HG03558 (cell line): ENCODE measurements at regions not wholly inside any gene's neighbourhood (a gene's known extent, or its start where the extent isn't known, plus 50 kb on each side); places are given as distances from the start of the nearest gene placed in this dataset.

Experiments used
- ATAC-seq: cut with Tn5 transposase; IDR thresholded peaks from one replicate; pipeline ENCODE4 v1.9.1; 2021; ENCODE audit warnings: moderate number of reproducible peaks; ENCODE audit not compliant: unreplicated experiment; ENCODE audit errors: extremely low read depth

DNA sequence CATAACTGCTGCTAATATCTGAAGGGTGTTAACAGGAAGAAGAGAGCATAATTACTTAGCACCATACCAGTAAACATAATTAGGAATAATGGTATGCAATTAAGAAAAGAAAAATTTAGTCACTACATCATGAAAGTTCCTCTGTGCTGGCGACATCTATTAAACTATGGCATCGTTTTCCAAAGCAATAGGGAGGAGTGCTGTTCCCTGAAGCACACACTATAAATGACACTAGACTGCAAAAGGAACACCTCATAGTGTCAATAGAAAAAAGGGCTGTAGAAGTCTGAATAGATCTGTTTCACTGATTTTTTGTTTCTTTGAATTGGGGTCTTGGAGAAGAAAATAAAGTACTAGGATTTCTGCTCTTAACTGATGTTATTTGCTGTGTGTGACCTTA is 773.6 kb upstream of the B3GALT2 start:
- ATAC-seq = no peak

DNA sequence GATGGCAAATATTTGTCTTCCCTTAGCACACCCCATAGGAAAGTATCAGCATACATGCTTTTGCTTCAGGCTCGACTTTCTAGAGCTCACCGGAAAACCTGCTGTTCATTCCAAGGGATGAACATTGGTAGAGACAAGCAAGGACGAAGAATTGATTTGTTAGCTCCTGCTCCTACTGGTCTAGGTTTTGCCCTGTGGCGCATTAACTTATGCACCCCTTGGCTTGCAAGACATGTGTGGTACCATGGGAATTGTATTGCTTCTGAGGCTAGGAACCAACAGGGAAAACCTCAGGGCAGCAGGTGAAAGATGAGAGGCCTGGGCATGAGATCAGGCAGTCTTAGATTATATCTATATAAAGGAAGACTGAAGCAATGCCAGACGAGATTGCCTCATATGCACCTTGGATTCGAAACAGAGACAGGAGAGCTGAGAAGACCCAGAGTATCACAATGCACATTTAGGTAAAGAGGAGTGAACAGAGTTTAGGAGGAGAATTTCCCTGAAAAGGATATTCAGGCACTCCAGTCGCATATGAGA is 771.2 kb upstream of the B3GALT2 start:
- ATAC-seq = no peak

DNA sequence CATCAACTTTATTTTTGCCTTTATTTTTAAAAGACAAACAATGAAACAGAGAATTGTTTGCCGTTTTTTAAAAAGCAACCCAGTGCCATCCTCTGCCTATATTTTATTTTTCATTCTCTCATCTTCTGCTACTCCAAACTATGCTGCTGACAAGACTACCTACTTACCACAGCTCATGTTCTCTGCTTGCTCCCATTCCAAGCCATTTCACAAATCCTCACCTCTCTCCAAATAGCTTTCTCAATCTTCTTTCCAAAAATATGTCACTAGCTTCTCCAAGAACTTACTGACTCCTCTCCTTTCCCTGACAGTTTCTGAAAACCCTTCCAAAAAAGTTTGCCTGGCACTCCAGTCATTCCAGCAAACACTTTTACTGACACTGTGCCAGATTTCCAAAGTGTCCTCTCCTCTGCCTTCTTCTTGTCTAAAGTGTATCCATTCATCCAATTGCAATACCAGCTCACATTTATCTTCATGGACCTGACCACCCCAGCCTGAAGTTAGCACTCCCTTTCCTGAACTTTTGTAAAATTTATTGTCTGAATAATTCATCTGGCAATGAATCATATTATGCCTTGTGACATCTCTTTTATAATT is 766.5 kb upstream of the B3GALT2 start:
- no peak for ATAC-seq

DNA sequence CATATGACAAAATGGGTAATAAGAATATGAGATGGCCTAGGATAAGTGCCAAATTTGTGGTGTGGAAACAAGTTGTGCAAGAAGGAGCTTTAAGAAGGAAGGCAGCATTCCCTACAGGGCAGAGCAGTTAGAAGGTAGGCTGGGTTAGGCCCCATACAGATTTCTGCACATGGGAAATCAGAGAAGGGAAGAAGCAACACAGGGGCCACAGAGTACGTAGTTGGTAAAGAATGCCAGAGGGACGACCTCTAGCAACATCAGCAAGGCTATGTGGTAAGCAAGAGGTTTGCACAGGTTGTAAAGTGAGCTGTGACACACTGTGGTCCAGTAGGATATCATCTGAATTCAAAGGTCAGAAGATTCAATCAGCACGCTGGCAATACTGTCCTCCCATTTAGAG is 765.6 kb upstream of the B3GALT2 start:
- no peak for ATAC-seq

DNA sequence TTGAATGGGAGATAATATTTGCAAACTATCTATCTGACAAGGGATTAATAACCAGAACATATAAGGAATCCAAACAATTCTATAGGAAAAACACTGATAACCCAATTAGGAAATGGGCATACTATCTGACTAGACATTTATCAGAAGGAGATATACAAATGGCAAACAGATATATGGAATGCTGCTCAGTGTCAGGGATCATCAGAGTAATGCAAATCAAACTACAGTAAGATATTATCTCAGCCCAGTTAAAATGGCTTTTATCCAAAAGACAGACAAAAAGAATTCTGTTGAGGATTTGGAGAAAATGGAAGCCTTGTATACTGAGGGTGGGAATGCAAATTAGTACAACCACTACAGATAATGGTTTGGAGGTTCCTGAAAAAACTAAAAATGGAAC is 758.0 kb upstream of the B3GALT2 start:
- no peak for ATAC-seq

GRCh38 chr1:193940176-193940575 is 753.8 kb upstream of the B3GALT2 start:
- ATAC-seq = no peak

DNA sequence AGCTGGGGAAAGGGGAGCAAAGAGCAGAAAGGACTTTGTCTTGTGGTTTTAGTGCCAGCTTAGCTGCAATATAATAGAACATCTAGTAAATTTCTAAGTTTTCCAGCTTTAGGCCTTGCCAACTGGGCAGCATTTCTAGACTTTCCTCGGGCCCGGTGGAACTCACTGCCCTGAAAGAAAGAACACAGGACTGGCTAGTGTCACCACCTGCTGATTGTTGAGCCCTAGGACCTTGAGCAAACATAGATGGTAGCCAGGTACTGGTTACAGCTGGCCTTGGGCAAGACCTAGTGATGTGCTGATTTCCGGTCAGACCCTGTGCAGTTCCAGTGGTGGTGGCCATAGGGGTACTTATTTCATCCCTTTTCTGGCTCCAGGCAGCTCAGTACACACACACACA is 753.2 kb upstream of the B3GALT2 start:
- ATAC-seq = no peak

- ATAC-seq = no peak
Observed at GRCh38 chr1:193937308-193937707, 750.9 kb upstream of the B3GALT2 start.

DNA sequence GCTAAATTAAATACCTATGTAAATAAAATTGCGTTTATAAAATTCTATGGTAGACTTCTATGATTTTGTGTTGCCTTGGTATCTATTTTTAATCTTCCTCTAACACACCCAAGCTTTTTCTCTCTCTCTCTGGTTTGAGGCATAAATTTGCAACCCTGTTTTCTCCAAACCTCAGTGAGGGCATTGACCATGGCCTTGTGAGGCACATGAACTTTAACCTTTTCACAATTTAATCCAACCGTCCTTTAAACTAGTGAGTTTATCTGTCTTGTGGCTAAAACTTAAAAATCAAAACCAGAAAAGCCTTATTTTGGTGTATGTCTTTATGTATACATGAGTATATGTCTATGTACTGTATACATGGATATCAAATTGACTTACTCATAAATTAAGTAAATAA is 746.6 kb upstream of the B3GALT2 start:
- no peak for ATAC-seq

GRCh38 chr1:193931356-193931755 is 744.9 kb upstream of the B3GALT2 start:
- no peak for ATAC-seq

GRCh38 chr1:193929374-193930033 is 743.1 kb upstream of the B3GALT2 start:
- no peak for ATAC-seq

DNA sequence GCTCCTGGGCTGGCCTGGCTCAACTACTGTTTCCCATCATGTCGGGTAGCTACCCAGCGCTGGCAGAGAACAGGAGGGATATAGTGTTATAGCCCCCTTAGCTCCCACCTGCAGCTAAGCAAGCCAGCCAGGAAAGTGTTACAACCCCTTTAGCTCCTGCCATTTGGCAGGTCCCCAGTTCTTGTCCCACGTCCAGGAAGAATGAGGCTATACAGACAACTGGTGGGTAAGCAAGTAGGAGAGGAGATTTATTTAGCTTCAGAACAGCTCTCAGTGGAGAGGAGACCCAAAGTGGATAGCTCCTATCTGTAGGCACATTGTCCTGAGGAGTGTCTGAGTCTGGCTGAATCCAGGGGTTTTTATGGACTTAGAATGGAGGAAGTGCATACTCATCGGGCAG is 741.1 kb upstream of the B3GALT2 start:
- no peak for ATAC-seq

DNA sequence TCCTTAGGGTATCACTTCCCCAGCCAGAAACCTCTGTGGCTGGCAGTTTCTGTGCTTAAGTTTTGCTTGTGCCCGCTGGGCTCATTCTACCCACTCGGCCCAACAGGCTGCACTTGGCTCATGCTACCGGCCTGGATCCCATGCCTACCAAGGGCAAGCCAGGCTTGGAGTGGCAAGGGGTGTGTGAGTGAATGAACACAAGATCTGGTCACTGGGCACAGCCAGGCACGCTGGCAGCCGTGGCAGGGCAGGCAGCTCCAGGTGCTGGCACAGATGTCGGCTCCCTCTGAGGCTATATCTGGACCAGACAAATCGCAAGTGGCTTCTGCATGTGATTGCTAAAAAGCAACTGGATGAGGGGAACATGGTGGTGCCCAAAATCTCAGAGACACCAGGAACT is 740.5 kb upstream of the B3GALT2 start:
- no peak for ATAC-seq

DNA sequence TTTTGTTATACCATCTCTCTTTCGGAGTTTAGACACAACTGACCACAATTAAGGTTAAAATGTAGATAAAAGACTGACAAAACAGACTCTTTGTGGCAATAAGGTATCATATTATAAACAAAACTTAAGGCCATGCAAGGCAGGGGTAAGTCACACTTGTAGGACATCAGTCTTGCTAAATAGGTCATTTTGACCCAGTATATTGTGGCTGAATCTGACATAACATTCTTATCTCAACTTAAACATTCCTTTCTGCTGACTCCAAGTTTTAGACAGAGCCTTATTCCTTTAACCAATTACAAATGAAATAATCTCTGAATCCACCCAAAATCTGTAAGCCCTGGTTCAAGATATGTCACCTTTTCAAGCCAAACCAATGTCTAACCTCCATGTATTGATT is 733.4 kb upstream of the B3GALT2 start:
- ATAC-seq = no peak

- no peak for ATAC-seq
Observed at GRCh38 chr1:193916452-193916851, 730.0 kb upstream of the B3GALT2 start.

DNA sequence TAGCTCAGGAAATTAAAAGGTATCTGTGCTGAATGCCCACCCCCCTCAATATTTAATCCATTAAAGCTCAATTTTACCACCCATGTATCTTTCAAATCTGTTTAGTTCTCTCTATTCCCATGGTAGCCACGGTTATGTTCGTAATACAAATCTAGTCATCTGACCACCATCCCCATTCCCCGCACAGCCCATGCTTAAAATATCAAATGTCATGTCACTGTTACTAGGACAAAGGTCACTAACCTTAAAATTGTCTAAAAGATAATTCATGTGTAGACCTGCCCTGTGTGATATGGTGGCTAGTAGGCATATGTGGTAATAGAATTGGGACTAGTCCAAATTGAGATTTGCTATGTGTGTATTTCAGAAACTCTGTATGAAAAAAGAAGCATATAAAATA is 728.5 kb upstream of the B3GALT2 start:
- no peak for ATAC-seq

DNA sequence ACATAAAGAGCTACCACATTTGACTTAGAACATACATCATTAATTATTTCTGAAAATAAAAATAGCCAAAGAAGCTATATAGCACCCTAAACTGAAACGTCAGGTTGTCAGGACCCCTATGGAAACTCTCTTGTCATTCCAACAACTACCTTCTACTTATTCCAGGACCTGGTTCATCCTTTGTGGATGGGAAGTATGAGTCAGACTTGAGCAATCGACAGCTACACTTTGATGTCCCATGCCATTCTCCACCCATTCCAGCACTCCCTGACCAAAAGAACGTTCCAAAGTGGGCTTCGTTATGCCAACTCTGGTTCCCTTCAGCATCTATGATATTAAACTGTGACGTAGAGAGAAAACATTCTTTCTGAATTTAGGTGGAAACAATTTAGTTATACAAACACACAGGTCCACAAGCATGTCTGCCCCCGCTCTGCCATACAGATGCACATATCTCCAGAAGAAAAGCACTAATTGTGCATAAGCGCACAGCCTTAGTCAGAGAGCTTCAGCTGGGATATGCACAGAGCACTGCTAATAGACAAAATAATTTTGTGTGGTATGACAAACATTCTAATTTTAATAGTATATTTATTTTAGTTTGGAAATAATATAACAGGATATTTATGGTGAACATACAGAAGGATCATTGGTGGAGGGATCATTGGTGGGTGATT is 723.1 kb upstream of the B3GALT2 start:
- no peak for ATAC-seq

DNA sequence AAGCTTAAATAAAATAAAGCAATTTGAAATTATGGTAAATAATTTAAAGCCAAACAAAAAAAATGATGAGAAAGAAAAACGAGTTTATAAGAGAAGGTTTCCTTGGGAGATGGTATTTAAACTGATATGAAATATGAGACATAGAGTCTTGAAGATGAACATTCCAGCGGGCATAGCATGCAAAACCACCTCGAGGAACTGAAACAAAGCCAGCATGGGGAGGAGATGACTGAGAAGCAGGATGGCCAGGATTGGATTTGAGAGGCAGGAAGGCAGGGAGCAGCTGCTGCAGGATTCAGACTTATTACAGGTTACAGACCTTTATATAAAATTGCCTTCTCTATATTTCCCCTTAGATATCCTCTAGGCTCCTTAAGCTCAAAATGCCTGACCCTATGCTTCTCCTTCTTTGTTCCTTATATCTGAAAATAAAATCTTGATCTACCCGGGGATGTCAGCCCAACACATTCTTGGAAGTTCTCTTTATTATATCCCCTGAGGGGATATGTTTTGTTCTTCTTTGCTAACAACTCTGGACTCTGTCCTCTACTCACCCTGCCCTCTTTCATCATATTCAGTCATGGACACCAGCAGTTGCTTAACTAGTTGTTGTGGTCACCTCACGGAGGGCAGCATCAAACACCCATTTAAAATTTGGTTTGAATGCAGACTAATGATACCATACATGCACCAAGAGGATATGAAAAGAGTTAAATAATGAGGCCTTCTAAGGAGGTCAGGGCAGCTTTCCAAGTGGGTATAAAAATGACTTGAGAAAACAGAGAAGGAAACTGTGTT is 719.1 kb upstream of the B3GALT2 start:
- ATAC-seq = no peak

GRCh38 chr1:193891788-193892187 is 705.4 kb upstream of the B3GALT2 start:
- no peak for ATAC-seq

DNA sequence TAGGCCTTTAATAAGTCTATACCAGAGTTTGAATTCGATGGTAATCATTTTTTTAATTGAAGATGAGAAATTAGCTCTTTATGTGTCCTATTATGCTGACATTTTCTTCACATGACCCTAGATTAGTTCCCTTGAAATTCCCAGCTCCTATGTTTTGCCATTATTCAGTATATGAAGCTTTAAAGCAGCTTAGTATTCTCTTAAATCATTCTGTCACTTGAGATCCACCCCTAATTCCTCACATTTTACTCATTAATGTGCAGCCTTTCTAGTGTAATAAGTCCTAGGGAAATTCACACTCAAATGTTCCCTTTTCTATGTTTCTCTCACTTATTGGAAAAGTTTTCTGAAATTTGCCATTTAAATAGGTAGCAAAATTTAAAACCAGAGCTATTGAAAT is 704.5 kb upstream of the B3GALT2 start:
- ATAC-seq = no peak
